K562 (cell line): ENCODE measurements at regions not wholly inside any gene's neighbourhood (a gene's known extent, or its start where the extent isn't known, plus 50 kb on each side); places are given as distances from the start of the nearest gene placed in this dataset.
A peak's percentile ranks its signal among the peaks of the same experiment; 100 is the strongest.

Experiments used
- ATAC-seq: fragments of 200-7000 bp; cut with Tn5 transposase; 3 replicates; pipeline ENCODE4 v1.9.1; 2020; ENCODE audit warnings: moderate library complexity
- BruUV-seq: library from RNA; stranded (reverse); fragments of 400-500 nt; replicated peaks from 2 replicates; lab custom pipeline; 2021; lab: Mats Ljungman, UMichigan
- CTCF ChIA-PET: fragments of 300-600 bp; formaldehyde crosslinking; extraction: SDS; loops from one replicate; lab custom pipeline; 2021; ENCODE audit warnings: low intra/inter-chr PET ratio; lab: Yijun Ruan, JAX
- POLR2A ChIA-PET: fragments of 300-600, 350-650 bp; sonication (Branson Sonifier 250); formaldehyde crosslinking; extraction: SDS; loops from one replicate; lab custom pipeline; 2021; ENCODE audit warnings: antibody characterized with exemption, inconsistent platforms; lab: Yijun Ruan, JAX
- DNase-seq, 4 experiments: peaks; one replicate each; pipeline versions ENCODE4 v3.0.0 to v3.0.0-alpha.2; 2011 to 2018; ENCODE audit warnings: low spot score in 3 of 4, mixed read lengths in 3 of 4; ENCODE audit errors: extremely low read depth in 1 of 4
- FAIRE-seq: peaks from 2 replicates; lab custom pipeline; 2011; peaks lifted over from hg19 to GRCh38; lab: Jason Lieb, UNC
- H2AFZ ChIP-seq: 2 replicates; pipeline ENCODE4 v1.6.0; 2011; ENCODE audit warnings: low read depth, low read length, control low read depth, inconsistent platforms
- H3K27ac ChIP-seq: fragments of 200-600 bp; 3 replicates; pipeline ENCODE4 v1.8.0; 2011; ENCODE audit warnings: low read depth, mild to moderate bottlenecking, control low read depth, inconsistent platforms, low read length, moderate library complexity, mixed read lengths; ENCODE audit errors: extremely low read depth
- H3K27me3 ChIP-seq, 2 experiments: fragments of 300-600 bp in 1 of 2; 2 replicates in 1 of 2; 3 replicates in 1 of 2; pipeline versions ENCODE4 v1.6.0 to v1.8.0; 2011; ENCODE audit warnings: inconsistent platforms in 2 of 2, low read length in 2 of 2, mild to moderate bottlenecking in 1 of 2, mixed read lengths in 1 of 2, moderate library complexity in 1 of 2; ENCODE audit not compliant: control insufficient read depth in 2 of 2, insufficient read depth in 2 of 2
- H3K36me3 ChIP-seq: fragments of 300-600 bp; 3 replicates; pipeline ENCODE4 v1.8.0; 2011; ENCODE audit warnings: mild to moderate bottlenecking, low read length, inconsistent platforms; ENCODE audit not compliant: control insufficient read depth, insufficient read depth
- H3K4me1 ChIP-seq, 2 experiments: fragments of 200-600 bp in 1 of 2; replicated peaks in 1 of 2; 2 replicates in 1 of 2; 3 replicates in 1 of 2; pipeline versions ENCODE4 v1.5.1 to v1.8.0; 2011; ENCODE audit warnings: inconsistent platforms in 2 of 2, low read length in 2 of 2, mild to moderate bottlenecking in 1 of 2, mixed read lengths in 1 of 2, moderate library complexity in 1 of 2; ENCODE audit not compliant: control insufficient read depth in 2 of 2, insufficient read depth in 2 of 2
- H3K4me2 ChIP-seq: 2 replicates; pipeline ENCODE4 v1.6.1; 2011; ENCODE audit warnings: low read length, control low read depth, inconsistent platforms, mixed read lengths; ENCODE audit not compliant: insufficient read depth
- H3K4me3 ChIP-seq: fragments of 200-600 bp; sonication (generic), shearing (Covaris generic); 2 replicates; pipeline ENCODE4 v1.5.1; 2016; ENCODE audit warnings: control low read depth, inconsistent platforms
- H3K79me2 ChIP-seq: fragments of 200-600 bp; 3 replicates; pipeline ENCODE4 v1.8.0; 2011; ENCODE audit warnings: low read length, inconsistent platforms; ENCODE audit not compliant: control insufficient read depth, insufficient read depth
- H3K9ac ChIP-seq, 2 experiments: 2 replicates each; pipeline versions ENCODE4 v1.6.0 to v1.6.1; 2011; ENCODE audit warnings: low read depth in 2 of 2, low read length in 2 of 2, control low read depth in 1 of 2, inconsistent platforms in 1 of 2, mild to moderate bottlenecking in 1 of 2, mixed read lengths in 1 of 2; ENCODE audit not compliant: insufficient read depth in 1 of 2
- H3K9me1 ChIP-seq: one replicate; pipeline ENCODE4 v1.6.0; 2011; ENCODE audit warnings: inconsistent platforms, mild to moderate bottlenecking, low read length, moderate library complexity; ENCODE audit not compliant: control insufficient read depth, insufficient read depth
- H3K9me3 ChIP-seq: replicated peaks from 2 replicates; pipeline ENCODE4 v1.5.1; 2011; ENCODE audit warnings: low read depth, low read length, inconsistent platforms; ENCODE audit not compliant: control insufficient read depth, insufficient read depth
- H4K20me1 ChIP-seq: replicated peaks from 2 replicates; pipeline ENCODE4 v1.6.1; 2011; ENCODE audit warnings: low read length, inconsistent platforms, mixed read lengths; ENCODE audit not compliant: control insufficient read depth, insufficient read depth
- HDGF ChIP-seq: fragments of 450-650 bp; IDR thresholded peaks from 2 replicates; pipeline ENCODE4 v1.6.1; 2016
- MCM3 ChIP-seq: fragments of 450-650 bp; IDR thresholded peaks from 2 replicates; pipeline ENCODE4 v1.6.1; 2016
- MED1 ChIP-seq: sonication (generic); formaldehyde crosslinking; IDR thresholded peaks from 2 replicates; pipeline ENCODE4 v1.8.1; 2023; ENCODE audit warnings: missing genetic modification reagents, borderline replicate concordance
- POLR2B ChIP-seq: fragments of 450-650 bp; IDR thresholded peaks from 2 replicates; pipeline ENCODE4 v1.6.1; 2018; ENCODE audit warnings: low read depth; ENCODE audit not compliant: partially characterized antibody
- RHOXF2B ChIP-seq: fragments of 250-450 bp; sonication (Bioruptor Pico); conservative IDR thresholded peaks from 2 replicates; pipeline ENCODE4 v1.5.1; 2021
- SIN3B ChIP-seq: fragments of 450-650 bp; IDR thresholded peaks from 2 replicates; pipeline ENCODE4 v1.6.1; 2017; ENCODE audit warnings: low read depth, mild to moderate bottlenecking, moderate library complexity
- STAT6 ChIP-seq: sonication (generic); formaldehyde crosslinking; IDR thresholded peaks from 2 replicates; pipeline ENCODE4 v1.8.1; 2023; ENCODE audit warnings: mild to moderate bottlenecking, missing genetic modification reagents
- WHSC1 ChIP-seq: IDR thresholded peaks from one replicate; pipeline ENCODE4 v1.6.1; 2012; ENCODE audit warnings: low read length, control low read depth, inconsistent platforms
- ZBTB8A ChIP-seq: fragments of 450-650 bp; IDR thresholded peaks from 2 replicates; pipeline ENCODE4 v1.6.1; 2018; ENCODE audit warnings: mild to moderate bottlenecking, moderate library complexity; ENCODE audit not compliant: partially characterized antibody
- ZNF140 ChIP-seq: fragments of 250-450 bp; sonication (Bioruptor Pico); IDR thresholded peaks from 2 replicates; pipeline ENCODE4 v1.8.0; 2021; ENCODE audit warnings: moderate library complexity, mild to moderate bottlenecking, inconsistent platforms
- WGBS: fragments of 100-300 bp; shearing (Covaris generic); methylation state at CpG from one replicate; pipeline ENCODE4 v1.1.6; 2016; ENCODE audit warnings: low coverage, mixed read lengths; ENCODE audit not compliant: insufficient coverage; ENCODE audit errors: missing lambda C conversion rate; 5-methylcytosine and 5-hydroxymethylcytosine counted together
- in situ Hi-C: fragments of 300-500 bp; cut with MboI; formaldehyde crosslinking; loops from 4 replicates; pipeline ENCODE4 v1.15.0; 2018; ENCODE audit warnings: inconsistent platforms, mixed read lengths
- intact Hi-C: fragments of 100-400 bp; cut with micrococcal nuclease; formaldehyde crosslinking; loops from 2 replicates; pipeline ENCODE4 v1.14.2; 2022

GRCh38 chr14:101476258-101476915 is 84.9 kb upstream of the DIO3 start:
- Histone ChIP-seq H3K27ac (no peak overlapping the region), H3K9ac (no peak overlapping the region), H3K9me3 (no peaks in the 10 kb centered on the region), H3K36me3 (no peaks in the 10 kb centered on the region), H3K27me3 (peaks cover 4 to 70% of the 10 kb centered on the region in 2 experiments; a peak in 3 of 5 replicates), H3K9me1 (no peaks in the 10 kb centered on the region), H4K20me1 (no peaks in the 10 kb centered on the region), H3K79me2 (no peaks in the 10 kb centered on the region), H3K4me1 (peaks cover 0 to 17% of the 10 kb centered on the region in 2 experiments; a peak in 2 of 5 replicates), H3K4me2 (no peak overlapping the region), H3K4me3 (no peak overlapping the region), H2AFZ (no peak overlapping the region)
- WGBS, result 11% methylated on average over 4 of the region's 9 CpGs
- no peak for FAIRE-seq
- in situ Hi-C loops, result no loop called here
- CTCF ChIA-PET, result no interaction called here
- TF ChIP-seq RHOXF2B (CRISPR knock-in tag), result no peak
- TF ChIP-seq MCM3, result no peak
- no peak for TF ChIP-seq HDGF
- TF ChIP-seq ZNF140 (CRISPR knock-in tag), result no peak
- TF ChIP-seq ZBTB8A, result no peak
- no TSS peak for BruUV-seq
- no peak for DNase-seq
- POLR2A ChIA-PET, result no interaction called here
- intact Hi-C loops, result no loop called here
- ATAC-seq, result no peak

- in situ Hi-C loops (no loop called here), intact Hi-C loops (no loop called here)
- Histone ChIP-seq H3K27ac (no peak overlapping the region), H3K27me3 (peaks cover 4 to 76% of the 10 kb centered on the region in 2 experiments; a peak in 3 of 5 replicates), H3K9me1 (no peaks in the 10 kb centered on the region), H3K4me3 (no peak overlapping the region), H4K20me1 (no peaks in the 10 kb centered on the region), H3K9me3 (no peaks in the 10 kb centered on the region), H3K4me2 (no peak overlapping the region), H2AFZ (no peak overlapping the region), H3K79me2 (no peaks in the 10 kb centered on the region), H3K4me1 (peaks cover 0 to 17% of the 10 kb centered on the region in 2 experiments; a peak in 2 of 5 replicates), H3K9ac (no peak overlapping the region), H3K36me3 (no peaks in the 10 kb centered on the region)
- FAIRE-seq (no peak), DNase-seq (peak in 1 of 4 experiments; percentile 3), ATAC-seq (peak; percentile 64)
- ChIA-PET POLR2A (no interaction called here), CTCF (no interaction called here)
- WGBS, result 0% methylated on average over 13 of the region's 14 CpGs
- BruUV-seq, result no TSS peak
- TF ChIP-seq SIN3B, result no peak
- TF ChIP-seq MED1, result no peak
- TF ChIP-seq WHSC1, result no peak
- TF ChIP-seq STAT6 (CRISPR knock-in tag), result no peak
- no peak for TF ChIP-seq POLR2B
Measured at GRCh38 chr14:101476916-101477553, 84.3 kb upstream of the DIO3 start.
